ENCODE measurements at regions not wholly inside any gene's neighbourhood (a gene's known extent, or its start where the extent isn't known, plus 50 kb on each side); places are given as distances from the start of the nearest gene placed in this dataset.

DNA sequence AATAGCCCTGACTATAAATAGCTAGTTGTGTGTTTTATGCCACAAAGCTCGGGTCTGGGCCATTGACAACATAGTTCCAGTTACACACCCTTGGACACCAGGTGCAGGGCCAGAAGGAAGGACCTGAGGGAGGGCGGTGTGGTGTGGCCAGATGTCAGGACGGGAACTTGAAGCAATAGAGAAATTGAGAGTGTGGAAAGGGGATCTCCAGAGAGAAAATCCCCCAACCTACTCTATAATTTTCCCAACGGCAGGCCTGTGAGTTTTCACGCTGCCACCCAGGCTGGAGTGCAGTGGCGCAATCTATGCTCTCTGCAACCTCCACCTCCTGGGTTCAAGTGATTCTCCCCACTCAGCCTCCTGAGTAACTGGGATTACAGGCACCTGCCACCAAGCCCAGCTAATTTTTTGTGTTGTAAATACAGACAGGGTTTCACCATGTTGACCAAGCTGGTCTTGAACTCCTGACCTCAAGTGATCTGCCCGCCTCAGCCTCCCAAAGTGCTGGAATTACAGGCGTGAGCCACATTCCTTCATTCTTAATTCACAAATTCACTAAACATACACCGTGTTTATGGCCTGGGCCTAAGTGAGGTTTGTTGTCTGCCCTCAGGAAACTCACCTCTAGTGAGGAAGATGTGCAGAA is 70.8 kb upstream of the KLF13 start (continued):
- TF ChIP-seq, protein P1, sequence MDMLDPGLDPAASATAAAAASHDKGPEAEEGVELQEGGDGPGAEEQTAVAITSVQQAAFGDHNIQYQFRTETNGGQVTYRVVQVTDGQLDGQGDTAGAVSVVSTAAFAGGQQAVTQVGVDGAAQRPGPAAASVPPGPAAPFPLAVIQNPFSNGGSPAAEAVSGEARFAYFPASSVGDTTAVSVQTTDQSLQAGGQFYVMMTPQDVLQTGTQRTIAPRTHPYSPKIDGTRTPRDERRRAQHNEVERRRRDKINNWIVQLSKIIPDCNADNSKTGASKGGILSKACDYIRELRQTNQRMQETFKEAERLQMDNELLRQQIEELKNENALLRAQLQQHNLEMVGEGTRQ (IDR thresholded peaks at IDR 0.05; ENCODE audit: borderline replicate concordance, low read depth, low read length): no peak
- TF ChIP-seq CHD1 (IDR thresholded peaks at IDR 0.05; ENCODE audit: low read depth, low read length) (no peak), POU2F2 (IDR thresholded peaks at IDR 0.05; ENCODE audit: borderline replicate concordance, low read depth, low read length) (no peak), PML (IDR thresholded peaks at IDR 0.05; ENCODE audit: low read length) (no peak), TARDBP (IDR thresholded peaks at IDR 0.05; ENCODE audit: borderline replicate concordance) (no peak), BACH1 (IDR thresholded peaks at IDR 0.05; ENCODE audit: borderline replicate concordance) (no peak; the same call in 1 of the 2 replicates), NR2C2 (IDR thresholded peaks at IDR 0.05; ENCODE audit: borderline replicate concordance, control insufficient read depth, insufficient read length, low read depth) (no peak), ZBTB4 (CRISPR knock-in tag; IDR thresholded peaks at IDR 0.05) (no peak), CTCF (IDR thresholded peaks at IDR 0.05 in 2 of 3, conservative IDR thresholded peaks at IDR 0.05 in 1 of 3; ENCODE audit: control insufficient read depth in 2 of 3, extremely low read depth in 1 of 3, insufficient read depth in 1 of 3, low read depth in 3 of 3, low read length in 3 of 3) (no peak), CEBPB (IDR thresholded peaks at IDR 0.05; ENCODE audit: borderline replicate concordance in 1 of 2, low read depth in 2 of 2, low read length in 2 of 2) (no peak), ZZZ3 (IDR thresholded peaks at IDR 0.05; ENCODE audit: control insufficient read depth, insufficient read length, low read depth) (no peak), KDM1A (IDR thresholded peaks at IDR 0.05; ENCODE audit: borderline replicate concordance) (no peak), KAT2A (conservative IDR thresholded peaks at IDR 0.05; ENCODE audit: control insufficient read depth, low read depth, low read length) (no peak), MTA3 (IDR thresholded peaks at IDR 0.05; ENCODE audit: borderline replicate concordance, low read length) (peak; percentile 55; the same call in 1 of the 2 replicates), PAX8 (IDR thresholded peaks at IDR 0.05) (no peak), CREM (IDR thresholded peaks at IDR 0.05; ENCODE audit: low read depth) (peak; percentile 21; the same call in 1 of the 2 replicates)
- TF ChIP-seq, protein P2, sequence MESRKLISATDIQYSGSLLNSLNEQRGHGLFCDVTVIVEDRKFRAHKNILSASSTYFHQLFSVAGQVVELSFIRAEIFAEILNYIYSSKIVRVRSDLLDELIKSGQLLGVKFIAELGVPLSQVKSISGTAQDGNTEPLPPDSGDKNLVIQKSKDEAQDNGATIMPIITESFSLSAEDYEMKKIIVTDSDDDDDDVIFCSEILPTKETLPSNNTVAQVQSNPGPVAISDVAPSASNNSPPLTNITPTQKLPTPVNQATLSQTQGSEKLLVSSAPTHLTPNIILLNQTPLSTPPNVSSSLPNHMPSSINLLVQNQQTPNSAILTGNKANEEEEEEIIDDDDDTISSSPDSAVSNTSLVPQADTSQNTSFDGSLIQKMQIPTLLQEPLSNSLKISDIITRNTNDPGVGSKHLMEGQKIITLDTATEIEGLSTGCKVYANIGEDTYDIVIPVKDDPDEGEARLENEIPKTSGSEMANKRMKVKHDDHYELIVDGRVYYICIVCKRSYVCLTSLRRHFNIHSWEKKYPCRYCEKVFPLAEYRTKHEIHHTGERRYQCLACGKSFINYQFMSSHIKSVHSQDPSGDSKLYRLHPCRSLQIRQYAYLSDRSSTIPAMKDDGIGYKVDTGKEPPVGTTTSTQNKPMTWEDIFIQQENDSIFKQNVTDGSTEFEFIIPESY (IDR thresholded peaks at IDR 0.05): no peak
- TF ChIP-seq, protein P3, sequence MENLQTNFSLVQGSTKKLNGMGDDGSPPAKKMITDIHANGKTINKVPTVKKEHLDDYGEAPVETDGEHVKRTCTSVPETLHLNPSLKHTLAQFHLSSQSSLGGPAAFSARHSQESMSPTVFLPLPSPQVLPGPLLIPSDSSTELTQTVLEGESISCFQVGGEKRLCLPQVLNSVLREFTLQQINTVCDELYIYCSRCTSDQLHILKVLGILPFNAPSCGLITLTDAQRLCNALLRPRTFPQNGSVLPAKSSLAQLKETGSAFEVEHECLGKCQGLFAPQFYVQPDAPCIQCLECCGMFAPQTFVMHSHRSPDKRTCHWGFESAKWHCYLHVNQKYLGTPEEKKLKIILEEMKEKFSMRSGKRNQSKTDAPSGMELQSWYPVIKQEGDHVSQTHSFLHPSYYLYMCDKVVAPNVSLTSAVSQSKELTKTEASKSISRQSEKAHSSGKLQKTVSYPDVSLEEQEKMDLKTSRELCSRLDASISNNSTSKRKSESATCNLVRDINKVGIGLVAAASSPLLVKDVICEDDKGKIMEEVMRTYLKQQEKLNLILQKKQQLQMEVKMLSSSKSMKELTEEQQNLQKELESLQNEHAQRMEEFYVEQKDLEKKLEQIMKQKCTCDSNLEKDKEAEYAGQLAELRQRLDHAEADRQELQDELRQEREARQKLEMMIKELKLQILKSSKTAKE (IDR thresholded peaks at IDR 0.05; ENCODE audit: low read depth, poor library complexity, severe bottlenecking): no peak
